Panc1 (cell line): ENCODE measurements at regions not wholly inside any gene's neighbourhood (a gene's known extent, or its start where the extent isn't known, plus 50 kb on each side); places are given as distances from the start of the nearest gene placed in this dataset.

Experiments used
- ATAC-seq: fragments of 200-7000 bp; cut with Tn5 transposase; 2 replicates; pipeline ENCODE4 v1.9.1; 2020; ENCODE audit warnings: mild to moderate bottlenecking, moderate library complexity
- BruUV-seq: library from RNA; stranded (reverse); fragments of 400-500 nt; replicated peaks from 2 replicates; lab custom pipeline; 2021; lab: Mats Ljungman, UMichigan
- CTCF ChIA-PET: fragments of 300-600 bp; sonication (Branson Sonifier 250); formaldehyde crosslinking; loops from one replicate; lab custom pipeline; 2022; ENCODE audit warnings: antibody characterized with exemption; lab: Charles Lee
- POLR2A ChIA-PET: fragments of 300-600 bp; sonication (Branson Sonifier 250); formaldehyde crosslinking; loops from one replicate; lab custom pipeline; 2022; ENCODE audit warnings: antibody characterized with exemption; lab: Charles Lee
- DNase-seq: peaks from one replicate; pipeline ENCODE4 v3.0.0-alpha.2; 2010; ENCODE audit warnings: low read depth, low spot score
- H3K27ac ChIP-seq: 2 replicates; pipeline ENCODE4 v1.5.1; 2011; ENCODE audit warnings: mild to moderate bottlenecking, low read length, inconsistent platforms
- H3K27me3 ChIP-seq: fragments of 200-500 bp; sonication (Bioruptor generic); 2 replicates; pipeline ENCODE4 v1.6.0; 2014; ENCODE audit warnings: low read length, inconsistent platforms; ENCODE audit not compliant: control insufficient read depth, insufficient read depth
- H3K36me3 ChIP-seq: fragments of 200-500 bp; sonication (Bioruptor generic); 2 replicates; pipeline ENCODE4 v1.5.1; 2014; ENCODE audit warnings: inconsistent platforms, mild to moderate bottlenecking, low read length, moderate library complexity; ENCODE audit not compliant: control insufficient read depth, insufficient read depth
- H3K4me1 ChIP-seq: 2 replicates; pipeline ENCODE4 v1.5.1; 2011; ENCODE audit warnings: inconsistent platforms, mild to moderate bottlenecking, low read length, moderate library complexity; ENCODE audit not compliant: control insufficient read depth, insufficient read depth
- H3K4me3 ChIP-seq, 2 experiments: 2 replicates each; pipeline ENCODE4 v1.5.1; 2011 to 2012; ENCODE audit warnings: low read depth in 2 of 2, low read length in 2 of 2, mild to moderate bottlenecking in 2 of 2, inconsistent platforms in 1 of 2, moderate library complexity in 1 of 2
- H3K9me3 ChIP-seq: fragments of 200-500 bp; sonication (Bioruptor generic); 2 replicates; pipeline ENCODE4 v1.5.1; 2014; ENCODE audit warnings: low read depth, mild to moderate bottlenecking, inconsistent platforms, low read length, moderate library complexity; ENCODE audit not compliant: control insufficient read depth, insufficient read depth
- POLR2AphosphoS5 ChIP-seq: IDR thresholded peaks from 2 replicates; pipeline ENCODE4 v1.6.1; 2012; ENCODE audit warnings: mild to moderate bottlenecking, low read depth, low read length, moderate library complexity
- SIN3A ChIP-seq: IDR thresholded peaks from 2 replicates; pipeline ENCODE4 v1.6.1; 2012; ENCODE audit warnings: low read depth, mild to moderate bottlenecking, low read length, moderate library complexity, borderline replicate concordance; ENCODE audit not compliant: insufficient read depth
- TCF7L2 ChIP-seq: IDR thresholded peaks from 2 replicates; pipeline ENCODE4 v1.6.1; 2011; ENCODE audit warnings: mild to moderate bottlenecking, low read depth, low read length, inconsistent platforms
- in situ Hi-C: cut with HindIII; loops from 2 replicates; pipeline ENCODE4 v1.10.0; 2016; ENCODE audit warnings: low sequenced_read_pairs, low pct_unique_long_range_greater_than_20kb
- intact Hi-C: fragments of 100-400 bp; cut with micrococcal nuclease; formaldehyde crosslinking; loops from one replicate; pipeline ENCODE4 v1.10.0; 2022; ENCODE audit not compliant: unreplicated experiment
- TF ChIP-seq, protein P1 (sequence below), 2 experiments: IDR thresholded peaks; 2 replicates each; pipeline ENCODE4 v1.6.1; 2011 to 2012; ENCODE audit warnings: low read depth in 2 of 2, control low read depth in 1 of 2, low read length in 1 of 2, mild to moderate bottlenecking in 1 of 2, moderate library complexity in 1 of 2; ENCODE audit not compliant: insufficient read depth in 1 of 2
- TF ChIP-seq, protein P2 (sequence below): fragments of 450-650 bp; IDR thresholded peaks from 2 replicates; pipeline ENCODE4 v1.5.1; 2017; ENCODE audit warnings: mild to moderate bottlenecking

DNA sequence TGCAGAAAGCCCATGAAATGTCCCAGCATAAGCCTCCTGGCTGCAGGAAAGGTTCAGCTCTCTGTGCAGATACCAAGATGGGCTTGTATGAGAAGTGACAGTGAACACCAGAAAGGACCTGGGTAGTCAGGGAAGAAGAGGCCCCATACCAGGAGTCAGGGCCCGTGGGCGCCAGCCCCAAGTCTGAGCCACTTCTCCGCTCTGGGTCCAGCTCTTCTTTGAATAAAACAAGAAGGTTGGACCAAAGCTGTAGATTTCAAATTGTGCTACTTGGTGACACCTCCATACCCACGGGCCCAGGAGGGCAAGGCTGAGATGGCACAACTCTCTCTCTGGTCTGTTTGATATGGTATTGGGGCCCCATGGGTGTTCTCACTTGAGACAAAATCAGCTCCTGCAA, 261.5 kb downstream of the UACA start:
- Histone ChIP-seq H3K36me3 (no peaks in the 10 kb centered on the region), H3K27me3 (no peaks in the 10 kb centered on the region), H3K27ac (peak overlapping the region; percentile 92), H3K9me3 (no peaks in the 10 kb centered on the region), H3K4me3 (no peak overlapping the region), H3K4me1 (peaks cover 71% of the 10 kb centered on the region)
- in situ Hi-C loops: no loop called here
- intact Hi-C loops: no loop called here
- DNase-seq (no peak), ATAC-seq (no peak)
- POLR2A ChIA-PET: interaction anchor here (0.5 kb wide), 1 partner anchor 287 kb away, joined by 6 read pairs; no protein-coding TSS in a partner anchor
- TF ChIP-seq, protein P1, sequence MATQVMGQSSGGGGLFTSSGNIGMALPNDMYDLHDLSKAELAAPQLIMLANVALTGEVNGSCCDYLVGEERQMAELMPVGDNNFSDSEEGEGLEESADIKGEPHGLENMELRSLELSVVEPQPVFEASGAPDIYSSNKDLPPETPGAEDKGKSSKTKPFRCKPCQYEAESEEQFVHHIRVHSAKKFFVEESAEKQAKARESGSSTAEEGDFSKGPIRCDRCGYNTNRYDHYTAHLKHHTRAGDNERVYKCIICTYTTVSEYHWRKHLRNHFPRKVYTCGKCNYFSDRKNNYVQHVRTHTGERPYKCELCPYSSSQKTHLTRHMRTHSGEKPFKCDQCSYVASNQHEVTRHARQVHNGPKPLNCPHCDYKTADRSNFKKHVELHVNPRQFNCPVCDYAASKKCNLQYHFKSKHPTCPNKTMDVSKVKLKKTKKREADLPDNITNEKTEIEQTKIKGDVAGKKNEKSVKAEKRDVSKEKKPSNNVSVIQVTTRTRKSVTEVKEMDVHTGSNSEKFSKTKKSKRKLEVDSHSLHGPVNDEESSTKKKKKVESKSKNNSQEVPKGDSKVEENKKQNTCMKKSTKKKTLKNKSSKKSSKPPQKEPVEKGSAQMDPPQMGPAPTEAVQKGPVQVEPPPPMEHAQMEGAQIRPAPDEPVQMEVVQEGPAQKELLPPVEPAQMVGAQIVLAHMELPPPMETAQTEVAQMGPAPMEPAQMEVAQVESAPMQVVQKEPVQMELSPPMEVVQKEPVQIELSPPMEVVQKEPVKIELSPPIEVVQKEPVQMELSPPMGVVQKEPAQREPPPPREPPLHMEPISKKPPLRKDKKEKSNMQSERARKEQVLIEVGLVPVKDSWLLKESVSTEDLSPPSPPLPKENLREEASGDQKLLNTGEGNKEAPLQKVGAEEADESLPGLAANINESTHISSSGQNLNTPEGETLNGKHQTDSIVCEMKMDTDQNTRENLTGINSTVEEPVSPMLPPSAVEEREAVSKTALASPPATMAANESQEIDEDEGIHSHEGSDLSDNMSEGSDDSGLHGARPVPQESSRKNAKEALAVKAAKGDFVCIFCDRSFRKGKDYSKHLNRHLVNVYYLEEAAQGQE (IDR thresholded peaks at IDR 0.05; ENCODE audit: insufficient read depth in 1 of 2, low read depth in 2 of 2, low read length in 1 of 2): no peak
- TF ChIP-seq, protein P2, sequence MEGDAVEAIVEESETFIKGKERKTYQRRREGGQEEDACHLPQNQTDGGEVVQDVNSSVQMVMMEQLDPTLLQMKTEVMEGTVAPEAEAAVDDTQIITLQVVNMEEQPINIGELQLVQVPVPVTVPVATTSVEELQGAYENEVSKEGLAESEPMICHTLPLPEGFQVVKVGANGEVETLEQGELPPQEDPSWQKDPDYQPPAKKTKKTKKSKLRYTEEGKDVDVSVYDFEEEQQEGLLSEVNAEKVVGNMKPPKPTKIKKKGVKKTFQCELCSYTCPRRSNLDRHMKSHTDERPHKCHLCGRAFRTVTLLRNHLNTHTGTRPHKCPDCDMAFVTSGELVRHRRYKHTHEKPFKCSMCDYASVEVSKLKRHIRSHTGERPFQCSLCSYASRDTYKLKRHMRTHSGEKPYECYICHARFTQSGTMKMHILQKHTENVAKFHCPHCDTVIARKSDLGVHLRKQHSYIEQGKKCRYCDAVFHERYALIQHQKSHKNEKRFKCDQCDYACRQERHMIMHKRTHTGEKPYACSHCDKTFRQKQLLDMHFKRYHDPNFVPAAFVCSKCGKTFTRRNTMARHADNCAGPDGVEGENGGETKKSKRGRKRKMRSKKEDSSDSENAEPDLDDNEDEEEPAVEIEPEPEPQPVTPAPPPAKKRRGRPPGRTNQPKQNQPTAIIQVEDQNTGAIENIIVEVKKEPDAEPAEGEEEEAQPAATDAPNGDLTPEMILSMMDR: no peak
- TF ChIP-seq TCF7L2: no peak
- TF ChIP-seq POLR2AphosphoS5: no peak
- TF ChIP-seq SIN3A: no peak
- no TSS peak for BruUV-seq
- CTCF ChIA-PET: no interaction called here

DNA sequence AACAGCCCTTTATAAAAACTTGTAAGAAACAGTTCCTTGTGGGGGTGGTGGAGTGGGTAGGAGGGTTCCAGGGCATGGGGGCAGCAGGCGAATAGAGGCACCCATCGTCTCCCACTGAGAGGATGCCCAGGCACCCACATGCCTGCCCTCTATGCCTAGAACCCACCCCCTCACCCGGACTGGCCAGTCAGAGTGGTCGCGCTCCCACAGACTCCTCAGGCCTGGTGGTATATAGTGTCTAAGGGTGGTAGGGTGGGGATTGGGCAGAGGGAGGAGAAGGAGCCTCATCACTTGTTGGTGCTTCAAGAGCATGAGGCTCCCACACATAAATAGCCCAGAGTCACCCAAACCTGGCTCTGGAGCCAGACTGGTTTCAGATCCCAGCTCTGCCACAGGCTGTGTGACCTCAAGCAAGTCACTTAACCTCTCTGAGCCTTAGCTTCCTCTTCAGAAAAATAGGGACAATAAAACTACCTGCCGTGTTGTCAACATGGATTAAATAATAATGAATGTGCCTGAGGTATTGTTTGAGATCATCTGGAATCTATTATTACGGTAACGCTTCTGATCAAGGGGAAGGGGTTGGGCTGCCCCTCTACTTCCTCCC, 262.1 kb downstream of the UACA start:
- no peak overlapping the region for H3K4me3 ChIP-seq
- H3K36me3 ChIP-seq: no peaks in the 10 kb centered on the region
- no TSS peak for BruUV-seq
- ATAC-seq (no peak), DNase-seq (no peak)
- CTCF ChIA-PET: no interaction called here
- H3K27ac ChIP-seq: peak overlapping the region; percentile 92
- POLR2A ChIA-PET: no interaction called here
- intact Hi-C loops (no loop called here), in situ Hi-C loops (no loop called here)
- TF ChIP-seq, protein P1 (IDR thresholded peaks at IDR 0.05; ENCODE audit: insufficient read depth in 1 of 2, low read depth in 2 of 2, low read length in 1 of 2): no peak
- TF ChIP-seq TCF7L2 (no peak), POLR2AphosphoS5 (no peak), SIN3A (no peak)
- TF ChIP-seq, protein P2: no peak
- H3K9me3 ChIP-seq: no peaks in the 10 kb centered on the region
- H3K27me3 ChIP-seq: no peaks in the 10 kb centered on the region
- H3K4me1 ChIP-seq: peaks cover 69% of the 10 kb centered on the region
